HAP-1 (cell line): ENCODE measurements at regions not wholly inside any gene's neighbourhood (a gene's known extent, or its start where the extent isn't known, plus 50 kb on each side); places are given as distances from the start of the nearest gene placed in this dataset.

Experiments
- DNase-seq, 2 experiments: peaks; one replicate each; pipeline ENCODE4 v3.0.0-alpha.2; 2016 to 2020; ENCODE audit warnings: low spot score in 2 of 2
- H3K27me3 ChIP-seq: fragments of 250-450 bp; sonication (Bioruptor Pico); 2 replicates; pipeline ENCODE4 v1.5.1; 2020; ENCODE audit warnings: low read depth, mild to moderate bottlenecking, moderate library complexity
- H3K36me3 ChIP-seq: fragments of 250-450 bp; sonication (Bioruptor Pico); replicated peaks from 2 replicates; pipeline ENCODE4 v1.5.1; 2020; ENCODE audit warnings: mild to moderate bottlenecking
- H3K4me1 ChIP-seq: fragments of 250-450 bp; sonication (Bioruptor Pico); 2 replicates; pipeline ENCODE4 v1.5.1; 2020; ENCODE audit warnings: mild to moderate bottlenecking
- H3K4me3 ChIP-seq: fragments of 250-450 bp; sonication (Bioruptor Pico); 2 replicates; pipeline ENCODE4 v1.5.1; 2020; ENCODE audit warnings: mild to moderate bottlenecking, moderate library complexity
- H3K9me3 ChIP-seq: fragments of 250-450 bp; sonication (Bioruptor Pico); 2 replicates; pipeline ENCODE4 v1.5.1; 2020; ENCODE audit warnings: mild to moderate bottlenecking, moderate library complexity
- in situ Hi-C: fragments of 300-500 bp; cut with MboI; formaldehyde crosslinking; loops from 3 replicates; pipeline ENCODE4 v1.14.3; 2020; ENCODE audit warnings: low sequenced_read_pairs, inconsistent platforms, mixed read lengths

DNA sequence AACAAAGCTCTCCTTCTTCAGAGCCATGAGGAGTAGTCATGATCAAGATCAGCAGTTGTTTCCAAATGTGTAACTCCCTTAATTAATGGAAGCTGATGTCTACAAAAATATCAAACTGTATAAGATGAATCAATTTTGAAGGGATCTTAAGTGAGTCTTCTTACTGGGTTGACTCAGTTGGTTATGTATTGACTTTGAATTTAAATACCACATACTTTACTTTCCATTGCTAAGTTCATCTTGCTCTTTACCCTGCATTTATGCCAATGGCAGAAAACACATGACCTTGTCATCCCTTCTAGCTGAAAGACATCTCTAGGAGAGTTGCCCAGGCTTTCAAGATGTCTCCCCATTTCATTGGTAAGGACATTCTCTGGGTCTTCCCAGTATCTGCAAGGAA lies 123.2 kb upstream of the STMND1 start:
- Histone ChIP-seq H3K4me3 (no peak overlapping the region), H3K36me3 (no peaks in the 10 kb centered on the region), H3K4me1 (no peaks in the 10 kb centered on the region), H3K27me3 (peaks cover 36% of the 10 kb centered on the region), H3K9me3 (no peaks in the 10 kb centered on the region; the same call in 1 of the 2 replicates)
- DNase-seq = no peak
- in situ Hi-C loops = no loop called here

DNA sequence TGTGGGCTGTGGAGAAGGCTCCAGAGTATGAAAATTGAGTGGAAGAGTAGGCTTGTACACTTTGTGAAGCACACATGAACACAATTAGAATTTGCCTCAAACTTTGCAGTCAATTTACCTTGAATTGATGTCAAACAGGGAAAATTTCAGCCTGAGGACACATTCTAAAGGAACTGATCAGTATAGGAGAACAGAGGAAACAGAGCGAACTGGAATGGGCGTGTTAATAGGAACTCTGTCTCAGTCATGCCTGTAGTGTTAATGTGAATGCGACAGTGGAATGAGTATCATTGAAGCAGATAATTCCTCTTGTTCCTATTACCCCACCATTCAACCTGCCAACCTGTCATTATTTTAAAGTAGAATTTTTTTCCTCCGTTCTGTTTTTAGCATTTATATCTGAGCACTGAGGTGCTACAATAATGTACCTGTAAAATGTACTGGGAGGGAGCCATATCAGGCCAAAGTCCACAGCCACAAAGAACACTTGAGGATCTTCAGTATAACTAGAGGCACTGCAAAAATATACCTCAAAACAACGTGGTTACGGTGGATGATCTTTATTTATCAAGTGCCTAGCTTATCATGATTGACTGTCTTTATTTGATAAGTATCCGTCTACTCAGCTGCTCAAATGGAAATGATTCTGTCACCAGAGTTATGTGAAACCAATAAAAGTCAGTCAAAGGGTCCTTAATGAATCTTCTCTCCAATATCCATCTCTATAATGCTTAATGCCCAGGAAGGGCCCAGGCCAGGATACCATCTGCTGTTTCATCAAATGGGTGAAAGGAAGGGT lies 125.3 kb upstream of the STMND1 start:
- H3K9me3 ChIP-seq = no peaks in the 10 kb centered on the region
- peaks cover 41% of the 10 kb centered on the region for H3K27me3 ChIP-seq
- no peak overlapping the region for H3K4me3 ChIP-seq
- DNase-seq = no peak
- H3K4me1 ChIP-seq = no peaks in the 10 kb centered on the region
- in situ Hi-C loops = no loop called here
- H3K36me3 ChIP-seq = no peaks in the 10 kb centered on the region

GRCh38 chr6:16974704-16975359 lies 127.0 kb upstream of the STMND1 start:
- in situ Hi-C loops = no loop called here
- Histone ChIP-seq H3K4me1 (no peaks in the 10 kb centered on the region), H3K27me3 (peaks cover 31% of the 10 kb centered on the region), H3K36me3 (no peaks in the 10 kb centered on the region), H3K4me3 (no peak overlapping the region), H3K9me3 (no peaks in the 10 kb centered on the region)
- no peak for DNase-seq

GRCh38 chr6:16974387-16974673 lies 127.5 kb upstream of the STMND1 start:
- no peak overlapping the region for H3K4me3 ChIP-seq
- H3K9me3 ChIP-seq = no peaks in the 10 kb centered on the region
- H3K4me1 ChIP-seq = no peaks in the 10 kb centered on the region
- H3K36me3 ChIP-seq = no peaks in the 10 kb centered on the region
- DNase-seq = no peak
- in situ Hi-C loops = no loop called here
- H3K27me3 ChIP-seq = peaks cover 31% of the 10 kb centered on the region

- peaks cover 31% of the 10 kb centered on the region for H3K27me3 ChIP-seq
- in situ Hi-C loops = no loop called here
These were observed 128.1 kb upstream of the STMND1 start for GRCh38 chr6:16973545-16974386.

DNA sequence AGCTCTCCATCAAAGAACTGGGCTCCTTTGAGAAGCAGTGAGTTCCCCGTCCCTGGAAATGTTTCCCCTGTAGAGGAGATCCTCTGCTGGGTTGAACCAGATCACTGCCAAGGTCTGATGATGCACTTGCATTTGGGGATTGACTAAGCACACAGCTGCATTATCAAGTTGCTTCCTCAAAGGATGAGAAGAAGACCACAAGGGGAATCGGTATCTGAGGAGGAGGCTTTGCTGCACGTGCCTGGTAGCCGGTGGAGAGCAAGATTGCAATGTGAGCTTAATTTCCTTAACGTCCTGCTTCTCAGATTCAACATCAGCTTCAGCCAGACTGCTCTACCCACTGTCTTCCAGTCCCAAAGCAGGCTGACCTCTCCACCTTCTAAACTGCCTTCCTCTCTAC lies 128.8 kb upstream of the STMND1 start:
- DNase-seq = no peak
- Histone ChIP-seq H3K4me3 (no peak overlapping the region), H3K27me3 (peaks cover 31% of the 10 kb centered on the region), H3K9me3 (no peaks in the 10 kb centered on the region), H3K4me1 (no peaks in the 10 kb centered on the region), H3K36me3 (no peaks in the 10 kb centered on the region)
- in situ Hi-C loops = no loop called here

More at GRCh38 chr6:16973545-16974386, 128.1 kb upstream of the STMND1 start:
- Histone ChIP-seq H3K36me3 (no peaks in the 10 kb centered on the region), H3K4me3 (no peak overlapping the region), H3K4me1 (no peaks in the 10 kb centered on the region), H3K9me3 (no peaks in the 10 kb centered on the region)
- no peak for DNase-seq

DNA sequence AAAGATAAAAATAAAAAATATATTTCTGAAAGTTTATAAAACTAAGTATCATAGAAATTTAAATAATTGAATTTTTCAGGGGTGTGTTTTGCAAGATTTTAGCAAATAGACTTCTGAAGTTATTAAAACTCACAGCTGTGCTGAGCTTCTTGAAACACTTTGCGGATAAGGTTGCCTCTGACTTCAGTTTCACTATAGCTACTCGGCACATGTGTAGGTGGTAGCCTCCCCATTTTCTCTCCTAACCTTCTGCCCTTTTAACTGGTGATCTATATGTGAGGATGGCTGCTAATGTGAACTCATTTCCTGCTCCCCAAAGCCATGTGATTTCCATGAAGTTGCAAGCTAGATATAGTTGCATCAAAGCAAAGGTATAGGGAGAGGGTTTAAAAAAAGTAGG lies 129.3 kb upstream of the STMND1 start:
- in situ Hi-C loops = no loop called here

GRCh38 chr6:16969699-16970655 lies 131.9 kb upstream of the STMND1 start:
- in situ Hi-C loops = loop anchor here (10.0 kb wide), 1 partner anchor 635 kb away; no protein-coding TSS in a partner anchor

More for the DNA sequence above, 129.3 kb upstream of the STMND1 start:
- Histone ChIP-seq H3K27me3 (peaks cover 29% of the 10 kb centered on the region), H3K4me1 (no peaks in the 10 kb centered on the region), H3K4me3 (no peak overlapping the region), H3K36me3 (no peaks in the 10 kb centered on the region), H3K9me3 (no peaks in the 10 kb centered on the region)
- DNase-seq = no peak

GRCh38 chr6:16968101-16968500 lies 133.7 kb upstream of the STMND1 start:
- DNase-seq = no peak
- no peaks in the 10 kb centered on the region for H3K36me3 ChIP-seq
- H3K9me3 ChIP-seq = no peaks in the 10 kb centered on the region
- H3K4me1 ChIP-seq = no peaks in the 10 kb centered on the region
- H3K27me3 ChIP-seq = peaks cover 10% of the 10 kb centered on the region
- in situ Hi-C loops = loop anchor here (10.0 kb wide), 1 partner anchor 633 kb away; no protein-coding TSS in a partner anchor
- no peak overlapping the region for H3K4me3 ChIP-seq

More at GRCh38 chr6:16969699-16970655, 131.9 kb upstream of the STMND1 start:
- no peak for DNase-seq
- Histone ChIP-seq H3K4me3 (no peak overlapping the region), H3K9me3 (no peaks in the 10 kb centered on the region), H3K4me1 (no peaks in the 10 kb centered on the region), H3K36me3 (no peaks in the 10 kb centered on the region), H3K27me3 (peaks cover 25% of the 10 kb centered on the region)

DNA sequence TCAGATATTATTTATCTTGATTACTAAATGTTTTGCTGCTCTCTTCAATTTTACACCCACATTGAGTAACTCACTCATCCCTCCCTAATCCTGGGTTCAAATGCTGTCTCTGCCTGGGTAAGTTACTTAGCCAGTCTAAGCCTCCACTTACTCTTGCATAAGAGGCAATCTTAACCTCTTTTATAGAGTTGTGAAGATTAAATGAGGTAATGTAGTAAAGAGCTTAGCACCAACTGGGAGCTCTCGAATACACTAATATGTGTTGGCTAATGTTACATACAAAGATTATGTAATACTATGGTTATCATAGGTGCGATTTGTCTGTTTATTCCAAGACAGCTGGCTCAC lies 134.4 kb upstream of the STMND1 start:
- Histone ChIP-seq H3K4me3 (no peak overlapping the region), H3K36me3 (no peaks in the 10 kb centered on the region), H3K9me3 (no peaks in the 10 kb centered on the region), H3K27me3 (peaks cover 7% of the 10 kb centered on the region; the same call in 1 of the 2 replicates), H3K4me1 (no peaks in the 10 kb centered on the region)
- in situ Hi-C loops = loop anchor here (10.0 kb wide), 1 partner anchor 633 kb away; no protein-coding TSS in a partner anchor
- no peak for DNase-seq

DNA sequence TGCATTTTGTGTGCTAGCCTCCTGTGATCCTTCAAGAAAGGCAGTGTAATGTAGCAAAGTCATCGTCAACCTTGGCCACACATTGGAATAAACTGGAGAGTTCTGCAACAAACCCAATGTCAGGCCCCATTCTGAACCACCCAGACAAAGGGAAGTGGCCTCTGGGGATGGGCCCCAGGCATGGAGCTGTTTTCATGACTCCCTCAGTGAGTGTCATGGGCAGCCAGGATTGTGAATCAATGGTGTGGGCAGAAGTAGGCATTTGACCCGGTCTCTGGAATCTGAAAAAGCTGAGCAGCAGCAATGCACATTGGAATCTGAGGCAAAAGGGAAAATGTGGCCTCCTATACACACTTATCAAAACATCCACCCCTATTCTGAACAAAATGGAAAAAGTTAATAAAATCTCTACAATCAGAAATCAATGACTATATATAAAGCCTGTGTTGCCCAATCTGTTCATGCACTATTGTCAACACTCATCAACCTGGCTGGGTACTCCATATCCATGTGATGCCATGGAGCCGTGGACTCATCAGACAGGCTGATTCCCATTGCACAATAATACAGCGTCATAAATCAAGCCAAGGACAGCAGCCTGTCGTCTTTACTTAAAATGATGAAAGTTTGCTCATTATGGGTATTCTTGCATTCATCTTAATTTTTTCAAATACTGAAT lies 134.9 kb upstream of the STMND1 start:
- in situ Hi-C loops = loop anchor here (10.0 kb wide), 1 partner anchor 632 kb away; no protein-coding TSS in a partner anchor
- DNase-seq = no peak
- Histone ChIP-seq H3K4me1 (no peaks in the 10 kb centered on the region), H3K9me3 (no peaks in the 10 kb centered on the region), H3K27me3 (peaks cover 7% of the 10 kb centered on the region; the same call in 1 of the 2 replicates), H3K4me3 (no peak overlapping the region), H3K36me3 (no peaks in the 10 kb centered on the region)

DNA sequence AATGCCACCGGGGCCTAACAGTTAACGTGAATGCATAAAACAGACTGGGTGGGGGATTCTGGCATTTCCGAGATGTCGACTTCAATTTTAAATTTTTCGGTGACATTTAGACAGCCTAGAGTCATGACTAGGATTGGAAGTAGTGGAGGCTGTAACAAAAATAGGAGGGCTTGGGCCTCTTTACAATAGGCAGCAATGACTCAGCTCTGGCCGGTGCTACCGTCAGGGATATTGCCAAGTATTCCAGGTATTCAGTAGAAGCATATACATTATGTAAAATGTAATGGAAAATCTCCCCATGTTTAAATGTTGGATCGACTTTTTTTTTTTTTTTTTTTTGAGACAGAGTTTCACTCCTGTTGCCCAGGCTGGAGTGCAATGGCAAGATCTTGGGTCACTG lies 136.2 kb upstream of the STMND1 start:
- Histone ChIP-seq H3K36me3 (no peaks in the 10 kb centered on the region), H3K9me3 (no peaks in the 10 kb centered on the region), H3K4me3 (no peak overlapping the region), H3K27me3 (peaks cover 3% of the 10 kb centered on the region; the same call in 1 of the 2 replicates), H3K4me1 (no peaks in the 10 kb centered on the region)
- DNase-seq = no peak
- in situ Hi-C loops = loop anchor here (10.0 kb wide), 1 partner anchor 631 kb away; no protein-coding TSS in a partner anchor
